ENCODE measurements at regions not wholly inside any gene's neighbourhood (a gene's known extent, or its start where the extent isn't known, plus 50 kb on each side); places are given as distances from the start of the nearest gene placed in this dataset.

DNA sequence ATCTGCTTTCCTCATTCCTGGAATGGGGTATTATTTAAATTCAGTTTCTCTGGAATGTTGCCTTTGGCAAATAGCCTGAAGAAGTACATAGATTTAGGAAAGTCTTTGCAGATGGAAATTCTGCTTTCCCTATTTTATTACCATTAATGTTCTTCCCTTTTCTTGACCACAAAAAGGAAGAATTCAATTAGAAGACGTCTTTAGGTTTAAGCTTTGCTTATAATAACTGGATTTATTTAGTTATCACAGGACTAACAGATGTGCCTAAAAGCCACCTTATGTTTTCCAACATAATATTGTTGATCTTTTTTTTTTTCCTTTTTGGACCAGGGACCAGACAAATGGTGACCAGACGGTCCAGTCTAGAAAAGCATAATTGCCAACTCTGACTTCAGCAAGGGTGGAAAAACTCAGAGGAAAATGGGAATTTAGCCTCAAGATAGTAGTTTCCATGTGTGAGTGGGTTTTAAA lies 210.1 kb upstream of the SPRY2 start:
- TF ChIP-seq, protein P1, sequence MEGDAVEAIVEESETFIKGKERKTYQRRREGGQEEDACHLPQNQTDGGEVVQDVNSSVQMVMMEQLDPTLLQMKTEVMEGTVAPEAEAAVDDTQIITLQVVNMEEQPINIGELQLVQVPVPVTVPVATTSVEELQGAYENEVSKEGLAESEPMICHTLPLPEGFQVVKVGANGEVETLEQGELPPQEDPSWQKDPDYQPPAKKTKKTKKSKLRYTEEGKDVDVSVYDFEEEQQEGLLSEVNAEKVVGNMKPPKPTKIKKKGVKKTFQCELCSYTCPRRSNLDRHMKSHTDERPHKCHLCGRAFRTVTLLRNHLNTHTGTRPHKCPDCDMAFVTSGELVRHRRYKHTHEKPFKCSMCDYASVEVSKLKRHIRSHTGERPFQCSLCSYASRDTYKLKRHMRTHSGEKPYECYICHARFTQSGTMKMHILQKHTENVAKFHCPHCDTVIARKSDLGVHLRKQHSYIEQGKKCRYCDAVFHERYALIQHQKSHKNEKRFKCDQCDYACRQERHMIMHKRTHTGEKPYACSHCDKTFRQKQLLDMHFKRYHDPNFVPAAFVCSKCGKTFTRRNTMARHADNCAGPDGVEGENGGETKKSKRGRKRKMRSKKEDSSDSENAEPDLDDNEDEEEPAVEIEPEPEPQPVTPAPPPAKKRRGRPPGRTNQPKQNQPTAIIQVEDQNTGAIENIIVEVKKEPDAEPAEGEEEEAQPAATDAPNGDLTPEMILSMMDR (IDR thresholded peaks at IDR 0.05; ENCODE audit: low read depth, low read length, missing input control): no peak
- TF ChIP-seq TAF1 (conservative IDR thresholded peaks at IDR 0.05) (no peak), EGR1 (IDR thresholded peaks at IDR 0.05; ENCODE audit: low read depth in 2 of 2) (no peak)
